IMR-90 (cell line): ENCODE measurements at regions not wholly inside any gene's neighbourhood (a gene's known extent, or its start where the extent isn't known, plus 50 kb on each side); places are given as distances from the start of the nearest gene placed in this dataset.
"Not testable (repeated sequence)": the region's sequence is repeated elsewhere in the genome, so short reads cannot be mapped to it uniquely, and the experiment has no call there.

Source experiments
- CEBPB ChIP-seq: IDR thresholded peaks from 2 replicates; pipeline ENCODE4 v1.6.1; 2012; ENCODE audit warnings: low read depth, low read length, improper control_type of control experiment
- CTCF ChIP-seq: conservative IDR thresholded peaks from 2 replicates; pipeline ENCODE4 v1.5.1; 2012; ENCODE audit warnings: mild to moderate bottlenecking, low read depth, low read length, improper control_type of control experiment
- POLR2A ChIP-seq: IDR thresholded peaks from 2 replicates; pipeline ENCODE4 v1.6.1; 2012; ENCODE audit warnings: mild to moderate bottlenecking, low read depth, low read length
- USF2 ChIP-seq: fragments of 150-350 bp; IDR thresholded peaks from 2 replicates; pipeline ENCODE4 v1.6.1; 2017; ENCODE audit warnings: mild to moderate bottlenecking, antibody characterized with exemption, low read length, low read depth

- not testable (repeated sequence) for TF ChIP-seq CTCF, USF2, POLR2A, CEBPB
Observed at GRCh38 chr4:43212576-43212975, 320.1 kb downstream of the GRXCR1 start.
